HK-2 (cell line): ENCODE measurements at regions not wholly inside any gene's neighbourhood (a gene's known extent, or its start where the extent isn't known, plus 50 kb on each side); places are given as distances from the start of the nearest gene placed in this dataset.
"Not testable (repeated sequence)": the region's sequence is repeated elsewhere in the genome, so short reads cannot be mapped to it uniquely, and the experiment has no call there.

Experiments
- DNase-seq: peaks from one replicate; pipeline ENCODE4 v3.0.0-alpha.2; 2018; ENCODE audit not compliant: unreplicated experiment

DNA sequence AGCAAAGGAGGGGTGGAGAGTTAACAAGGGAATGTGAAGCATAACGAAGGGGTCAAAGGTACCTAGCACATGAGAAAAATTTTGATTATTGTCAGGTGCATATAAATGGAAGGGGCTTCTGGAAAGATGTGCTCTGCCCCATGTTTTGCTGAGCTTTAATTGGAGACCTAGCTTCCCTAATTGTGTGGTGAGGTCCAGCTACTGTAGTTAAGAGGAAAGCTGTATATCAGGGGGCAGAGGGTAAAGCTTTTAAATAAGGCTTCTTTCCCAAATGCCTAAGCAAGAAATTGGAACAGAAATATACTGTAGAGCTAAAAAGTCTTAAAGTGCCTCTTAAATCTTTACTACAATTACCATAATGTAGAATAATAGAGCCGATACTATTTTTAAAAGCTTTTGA is 267.2 kb downstream of the MAT2B start:
- DNase-seq: no peak

DNA sequence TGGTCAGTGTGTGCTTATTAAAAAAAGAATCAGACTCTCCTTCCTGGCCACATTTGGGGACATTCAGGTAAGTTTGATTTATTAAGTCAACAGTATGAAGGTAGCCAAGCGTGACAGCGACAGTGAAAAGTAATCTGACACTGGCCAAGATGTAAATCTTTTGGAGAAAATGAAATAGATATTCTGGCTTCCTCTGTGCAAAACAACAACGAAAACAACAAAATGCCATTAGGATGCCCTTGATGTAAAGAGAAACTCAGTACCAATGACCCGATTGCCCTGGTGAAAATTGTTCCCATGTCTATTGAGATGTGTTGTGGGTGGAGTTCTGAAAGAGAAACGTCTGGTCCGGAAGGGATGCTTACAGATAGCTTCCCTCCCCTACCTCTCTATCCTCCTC is 267.8 kb downstream of the MAT2B start:
- DNase-seq: no peak

DNA sequence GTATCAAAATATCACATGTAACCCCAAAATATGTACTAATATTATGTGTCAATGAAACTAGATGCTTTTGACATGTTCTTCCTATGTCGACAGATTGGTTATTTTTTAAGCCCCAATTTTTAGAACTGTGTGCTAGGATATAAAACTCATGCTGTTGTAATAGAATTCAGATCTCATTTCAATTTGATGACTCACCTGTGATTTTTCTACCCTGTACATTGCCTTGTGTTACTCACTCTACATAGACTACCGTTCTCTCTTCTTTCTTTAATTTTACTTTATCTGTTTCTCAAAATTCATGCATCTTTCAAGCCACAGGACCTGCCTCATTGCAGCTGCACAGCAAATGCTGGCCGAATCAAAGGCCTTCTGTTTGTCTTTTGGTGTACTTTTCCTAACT is 284.5 kb downstream of the MAT2B start:
- DNase-seq: no peak

DNA sequence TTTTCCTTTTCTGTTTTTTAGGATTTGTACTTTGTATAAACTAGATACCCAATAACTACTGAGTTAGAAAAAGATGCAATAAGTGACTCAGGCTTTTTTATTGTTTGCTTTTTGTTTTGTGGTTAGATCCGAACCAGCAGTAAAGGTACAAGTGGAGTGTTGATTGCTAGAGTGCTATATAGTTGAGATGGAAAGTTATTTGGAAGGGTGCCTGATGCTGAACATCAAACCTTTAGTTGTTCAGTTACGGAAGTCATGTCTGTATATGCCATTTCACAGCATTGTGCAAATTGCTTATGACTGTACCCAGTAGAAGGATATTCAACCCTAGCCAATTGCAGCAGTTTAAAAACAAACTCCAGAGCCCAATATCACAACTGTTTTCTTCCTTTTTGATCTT is 285.1 kb downstream of the MAT2B start:
- no peak for DNase-seq

DNA sequence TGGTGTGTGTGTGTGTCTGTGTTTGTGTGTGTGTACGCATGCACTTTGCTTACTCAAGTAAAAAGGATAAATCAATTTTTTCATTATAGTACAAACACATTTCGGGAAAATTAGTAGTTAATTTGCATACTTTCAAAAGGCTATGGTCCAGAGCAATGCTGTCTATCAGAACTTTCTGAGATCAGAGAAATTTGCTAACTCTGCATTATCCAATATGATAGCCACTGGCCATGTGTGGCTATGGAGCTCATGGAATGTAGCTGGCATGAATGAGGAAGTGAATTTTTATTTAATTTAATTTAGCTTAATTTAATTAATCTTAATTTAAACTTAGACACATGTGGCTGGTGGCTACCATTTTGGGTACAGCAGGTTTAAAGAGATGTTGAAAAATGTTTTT is 289.6 kb downstream of the MAT2B start:
- DNase-seq: no peak

DNA sequence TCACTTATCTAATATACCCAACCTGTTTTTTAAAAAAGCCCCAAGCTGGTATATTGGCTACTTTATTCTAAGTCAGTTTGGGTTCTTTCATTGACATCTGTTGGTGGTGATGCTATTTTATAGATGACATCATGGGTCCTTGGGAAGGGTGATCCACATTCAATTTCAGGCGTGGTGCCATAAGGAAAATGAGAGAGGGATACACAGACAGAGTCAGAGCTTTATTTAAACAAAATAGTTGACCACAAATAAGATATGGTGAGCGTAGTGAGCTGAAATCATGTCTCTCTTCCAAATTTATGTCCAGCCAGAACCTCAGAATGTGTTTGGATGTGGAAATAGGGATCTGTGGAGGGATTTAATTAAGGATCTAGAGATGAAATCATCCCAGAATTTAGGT is 302.4 kb downstream of the MAT2B start:
- DNase-seq: no peak

DNA sequence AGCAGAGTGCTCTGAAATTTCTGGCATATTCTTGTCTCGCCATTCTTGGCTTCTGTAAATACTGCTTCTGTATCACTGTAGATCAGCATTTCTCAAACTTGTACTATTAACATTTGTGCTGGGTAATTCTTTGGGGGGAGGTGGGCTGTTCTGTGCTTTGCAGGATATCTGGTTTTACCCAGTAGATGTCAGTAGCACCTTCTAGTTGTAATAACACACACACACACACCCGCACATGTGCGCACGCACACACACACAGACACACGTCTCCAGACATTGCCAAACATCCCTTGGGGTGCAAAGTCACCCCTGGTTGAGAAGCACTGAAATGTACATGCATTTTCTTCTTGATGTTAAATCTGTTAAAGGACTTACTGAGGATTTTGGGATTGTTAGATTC is 304.1 kb downstream of the MAT2B start:
- DNase-seq: no peak

DNA sequence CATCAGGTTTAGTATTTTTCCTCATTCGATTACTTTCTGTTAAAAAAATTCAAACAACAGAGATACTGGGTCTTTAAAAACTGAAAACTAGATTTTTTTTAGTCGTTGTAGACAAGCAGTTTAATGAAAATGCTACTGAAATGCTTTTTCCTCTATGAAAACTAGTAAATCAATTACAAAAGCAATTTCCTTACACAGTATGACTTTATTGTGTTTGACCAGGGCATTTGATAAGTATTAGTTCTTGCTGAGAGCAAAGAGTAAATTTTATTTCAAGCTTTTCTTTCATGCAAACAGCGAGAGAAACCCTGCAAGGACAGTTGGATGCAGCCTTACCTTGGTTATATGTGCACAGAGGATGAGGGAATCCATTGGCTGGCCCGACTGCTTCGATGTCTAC is 308.5 kb downstream of the MAT2B start:
- no peak for DNase-seq

DNA sequence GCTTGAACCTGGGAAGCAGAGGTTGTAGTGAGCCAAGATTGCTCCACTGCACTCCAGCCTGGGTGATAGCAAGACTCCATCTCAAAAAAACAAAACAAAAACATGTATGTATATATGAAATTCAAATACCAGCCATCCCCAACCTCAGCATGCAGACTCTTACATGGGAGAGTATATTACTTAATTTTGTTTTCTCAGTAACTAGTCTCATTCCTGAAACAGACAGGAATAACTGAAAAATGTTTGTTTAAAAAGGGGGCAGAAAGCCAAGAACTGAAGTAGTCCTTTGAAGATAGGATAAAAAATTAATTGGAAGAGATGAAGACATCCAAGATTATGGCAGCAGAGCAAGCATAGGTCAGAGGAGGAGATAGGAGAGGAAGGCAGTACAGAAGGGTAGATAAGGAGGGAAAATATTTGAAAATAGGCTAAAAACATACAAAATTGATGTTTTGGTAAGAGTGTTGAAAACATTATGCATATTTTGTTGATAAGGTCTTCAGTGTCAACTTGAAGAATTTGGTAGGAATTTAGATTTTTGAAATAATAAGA is 309.9 kb downstream of the MAT2B start:
- DNase-seq: no peak

DNA sequence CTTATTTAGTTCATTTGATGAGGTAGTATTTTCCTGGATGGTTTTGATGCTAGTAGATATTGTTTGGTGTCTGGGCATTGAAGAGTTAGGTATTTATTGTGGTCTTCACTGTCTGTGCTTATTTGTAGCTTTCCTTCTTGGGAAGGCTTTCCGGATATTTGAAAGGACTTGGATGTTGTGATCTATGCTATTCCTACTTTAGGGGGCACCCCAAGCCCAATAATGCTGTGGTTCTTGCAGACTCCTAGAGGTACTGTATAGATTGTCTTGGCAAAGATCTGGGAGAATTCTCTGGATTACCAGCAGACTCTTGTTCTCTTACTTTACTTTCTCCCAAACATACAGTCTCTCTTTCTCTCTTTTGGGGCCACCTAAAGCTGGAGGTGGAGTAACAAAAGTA is 315.7 kb downstream of the MAT2B start:
- DNase-seq: no peak

DNA sequence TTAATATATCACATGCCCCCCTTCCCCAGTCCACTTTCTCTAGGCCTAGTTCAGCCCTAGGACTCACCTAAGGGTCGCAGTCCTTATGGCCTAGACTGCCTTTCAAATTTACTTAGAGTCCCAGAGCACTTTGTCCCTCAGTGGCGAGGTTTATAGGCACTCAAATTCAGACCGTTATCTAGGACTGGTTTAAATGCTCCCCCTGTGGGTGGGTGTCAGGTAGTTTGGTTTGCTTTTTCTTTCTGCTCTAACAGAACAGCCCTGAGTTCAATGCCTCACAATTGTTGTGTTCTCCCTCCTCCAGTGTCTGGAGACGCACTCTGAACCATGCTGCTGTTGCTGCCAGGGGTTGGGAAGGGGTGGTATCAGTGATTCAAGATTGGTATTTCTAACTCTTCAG is 317.1 kb downstream of the MAT2B start:
- no peak for DNase-seq

DNA sequence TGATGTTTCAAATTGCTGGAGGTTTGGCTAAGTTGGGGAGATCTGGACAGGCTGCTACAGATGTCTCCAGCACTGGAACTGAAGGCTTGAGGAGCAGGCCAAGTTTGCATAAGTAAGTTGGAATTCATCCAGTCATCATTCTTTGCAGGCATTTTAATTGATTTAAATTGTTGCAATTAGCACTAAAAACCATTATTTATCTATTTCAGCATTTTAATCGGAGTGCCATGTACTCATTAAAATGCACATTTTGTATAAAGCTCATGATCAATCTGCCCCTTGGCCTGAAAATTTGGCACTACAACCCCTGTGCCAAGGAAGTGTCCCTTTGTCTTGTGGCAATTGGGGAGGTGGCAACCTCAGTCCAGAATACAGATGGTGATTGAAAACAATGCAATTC is 320.2 kb downstream of the MAT2B start:
- DNase-seq: no peak

DNA sequence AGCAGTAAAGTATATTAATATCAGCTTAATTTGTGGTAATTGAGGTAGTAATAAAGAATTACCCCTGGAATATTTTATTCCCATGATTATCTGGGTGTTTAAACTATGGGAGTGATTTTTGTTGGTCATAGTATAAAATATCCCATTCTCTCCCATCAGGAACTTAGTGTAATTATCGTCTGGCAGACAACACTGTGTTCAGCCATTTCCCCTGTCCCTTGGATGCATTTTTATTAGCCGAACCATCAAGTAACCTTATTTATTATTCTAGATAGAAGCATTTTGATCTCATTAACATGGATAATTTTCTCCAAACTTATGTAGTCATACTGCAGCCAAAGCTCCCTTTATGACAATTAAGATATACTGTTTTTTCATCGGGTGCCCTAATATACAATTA is 320.8 kb downstream of the MAT2B start:
- DNase-seq: no peak

DNA sequence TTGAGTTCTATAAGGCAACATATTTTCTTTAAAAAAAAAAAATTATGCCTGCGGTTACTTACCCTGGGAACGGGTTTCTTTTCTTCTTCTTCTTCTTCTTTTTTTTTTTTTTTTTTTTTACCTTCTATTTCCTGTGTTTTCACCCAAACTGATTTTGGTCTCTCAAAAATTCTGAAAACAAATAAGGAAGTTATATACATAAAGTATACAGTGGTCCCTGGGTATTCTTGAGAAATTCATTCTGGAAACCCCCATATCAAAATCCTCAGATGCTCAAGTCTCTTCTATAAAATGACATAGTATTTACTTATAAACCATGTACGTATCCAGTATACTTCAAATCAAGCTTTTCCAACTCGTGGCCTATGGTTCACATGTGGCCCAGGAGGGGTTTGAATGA is 326.7 kb downstream of the MAT2B start:
- DNase-seq: no peak

DNA sequence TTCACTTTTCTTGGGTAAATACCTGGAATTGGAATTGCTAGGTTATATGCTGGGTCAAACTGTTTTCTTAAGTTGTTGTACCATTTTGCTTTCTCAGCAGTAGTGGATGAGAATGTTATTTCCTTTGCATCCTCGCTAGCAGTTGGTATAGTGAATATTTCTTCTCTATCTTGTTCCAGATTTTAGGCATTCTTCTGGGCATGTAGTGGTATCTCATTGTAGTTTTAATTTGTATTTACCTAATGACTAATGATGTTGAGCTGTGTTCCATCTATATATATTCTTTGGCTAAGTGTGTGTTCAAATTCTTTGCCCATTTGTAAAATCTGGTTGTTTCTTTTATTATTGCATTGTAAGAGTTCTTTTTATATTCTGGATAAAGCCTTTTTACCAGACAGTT is 333.3 kb downstream of the MAT2B start:
- DNase-seq: no peak

DNA sequence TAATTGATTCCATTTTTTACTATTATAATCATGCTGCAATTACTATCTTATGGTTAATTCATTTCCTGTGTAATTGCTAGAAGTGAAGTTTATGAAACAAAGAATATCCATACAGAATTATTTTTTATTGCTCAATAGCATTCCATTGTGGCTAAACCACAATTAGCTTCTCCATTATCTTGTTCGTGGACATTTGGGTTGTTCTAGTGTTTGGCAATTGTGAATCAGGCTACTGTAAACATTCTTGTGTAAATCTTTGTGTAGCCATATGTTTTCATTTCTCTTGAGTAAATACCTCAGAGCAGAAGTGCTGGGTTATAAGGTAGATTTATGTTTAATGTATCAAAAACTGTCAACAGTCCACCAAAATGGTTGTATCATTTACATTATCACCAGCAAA is 341.1 kb downstream of the MAT2B start:
- no peak for DNase-seq

DNA sequence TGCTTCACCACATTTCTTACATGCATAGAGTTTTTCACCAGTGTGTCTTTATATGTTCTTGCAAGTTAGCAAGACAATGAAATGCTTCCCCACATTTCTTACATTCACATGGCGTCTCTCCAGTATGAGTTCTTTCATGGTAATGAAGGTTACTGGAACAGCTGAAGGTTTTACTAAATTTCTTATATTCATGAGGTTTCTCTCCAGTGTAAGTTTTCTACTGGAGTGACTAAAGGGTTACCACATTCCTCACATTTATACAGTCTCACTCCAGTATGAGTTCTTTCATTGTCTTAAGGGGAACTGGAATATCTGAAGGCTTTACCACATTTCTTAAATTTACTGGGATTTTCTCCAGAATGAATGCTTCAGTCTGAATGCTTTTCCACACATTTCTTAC is 350.3 kb downstream of the MAT2B start:
- DNase-seq: no peak

DNA sequence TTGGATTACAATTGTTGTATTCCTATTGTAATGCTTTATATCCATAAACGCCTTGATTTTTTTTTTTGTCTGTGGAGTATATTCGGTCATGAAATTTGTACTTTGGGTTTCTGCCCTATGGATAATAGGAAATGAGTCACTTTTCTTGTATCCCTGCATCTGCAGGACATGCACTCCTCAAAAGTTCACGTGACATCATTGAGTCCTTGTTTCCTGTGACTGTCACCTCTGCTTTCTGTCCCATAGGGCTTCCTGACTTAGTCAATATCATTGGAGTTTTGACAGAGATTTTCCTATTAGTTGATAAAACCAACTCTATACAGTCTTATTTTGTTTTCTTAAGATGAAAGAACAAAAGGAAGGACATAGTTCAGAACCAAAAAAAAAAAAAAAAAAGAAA is 356.3 kb downstream of the MAT2B start:
- DNase-seq: no peak

DNA sequence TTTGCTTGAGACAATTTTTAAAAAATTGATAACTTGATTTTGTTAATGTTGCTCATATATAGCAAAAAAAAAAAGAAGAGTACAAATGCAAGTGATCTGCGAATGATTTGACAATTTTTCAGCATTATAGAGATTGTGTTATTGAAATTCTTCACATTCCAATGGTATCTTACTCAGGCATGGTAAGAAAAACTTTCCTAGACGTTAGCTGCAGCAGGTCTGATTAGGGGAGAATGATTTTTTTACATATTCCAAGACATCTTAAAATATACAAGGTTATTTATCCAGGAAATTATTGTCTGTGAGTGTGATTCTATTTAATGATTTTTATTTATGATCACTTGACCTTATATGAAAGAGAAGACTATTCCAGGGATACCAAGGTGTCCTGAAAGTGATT is 361.9 kb downstream of the MAT2B start:
- DNase-seq: no peak

DNA sequence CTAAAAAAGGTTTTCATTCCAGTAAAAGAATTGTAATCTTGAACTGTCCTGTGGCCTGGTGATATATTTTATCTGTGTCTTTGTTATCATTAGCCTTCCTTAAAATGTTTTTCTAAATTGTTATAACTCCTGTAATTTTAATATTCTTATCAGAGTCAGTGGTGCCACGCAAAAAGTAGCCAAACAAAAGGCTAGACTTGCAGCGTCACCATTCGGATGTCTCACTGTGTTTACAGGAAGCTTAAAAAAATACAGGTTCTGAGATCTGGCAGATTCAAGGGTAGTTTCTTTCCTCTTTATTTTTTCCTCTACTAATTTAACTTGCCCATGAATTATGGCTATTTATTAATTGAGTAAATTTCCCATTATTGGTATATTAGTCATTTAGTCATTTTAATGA is 362.3 kb downstream of the MAT2B start:
- DNase-seq: no peak

DNA sequence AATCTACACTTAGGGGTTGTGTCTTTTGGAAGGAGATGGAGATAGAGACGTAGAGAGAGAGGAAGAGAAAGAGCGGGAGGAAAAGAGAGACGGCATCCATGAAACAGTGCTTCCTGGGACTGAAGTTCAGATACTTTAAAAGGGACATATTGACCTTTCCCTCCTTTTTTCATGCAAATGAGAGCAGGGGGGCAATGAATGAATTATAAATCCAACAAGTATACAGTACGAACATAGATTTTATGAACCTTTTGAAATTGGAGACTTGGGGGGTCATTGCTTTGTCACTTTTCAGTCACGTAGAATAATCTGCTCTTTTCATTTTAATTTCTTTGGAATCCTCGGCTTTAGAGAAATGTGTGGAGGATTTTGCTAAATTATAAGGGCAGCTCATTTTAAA is 364.2 kb downstream of the MAT2B start:
- no peak for DNase-seq

DNA sequence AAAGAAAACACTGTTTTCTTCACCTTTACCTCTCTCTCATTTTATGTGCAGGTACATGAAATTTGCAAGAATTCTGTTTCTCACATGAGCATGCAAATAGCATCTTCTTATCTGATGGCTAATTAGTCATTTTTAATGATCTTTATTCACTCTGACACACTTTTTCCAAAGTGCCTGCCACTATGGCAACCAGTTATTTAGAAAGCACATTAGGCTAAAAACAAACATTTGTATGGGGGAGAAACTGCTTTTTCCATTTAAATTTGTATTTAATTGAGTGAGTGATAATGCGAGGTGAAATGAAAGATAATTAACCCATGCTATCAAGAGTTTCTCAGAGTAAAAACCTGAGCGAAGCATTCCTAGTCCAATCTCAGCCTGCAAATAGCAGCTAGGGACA is 365.0 kb downstream of the MAT2B start:
- DNase-seq: no peak

DNA sequence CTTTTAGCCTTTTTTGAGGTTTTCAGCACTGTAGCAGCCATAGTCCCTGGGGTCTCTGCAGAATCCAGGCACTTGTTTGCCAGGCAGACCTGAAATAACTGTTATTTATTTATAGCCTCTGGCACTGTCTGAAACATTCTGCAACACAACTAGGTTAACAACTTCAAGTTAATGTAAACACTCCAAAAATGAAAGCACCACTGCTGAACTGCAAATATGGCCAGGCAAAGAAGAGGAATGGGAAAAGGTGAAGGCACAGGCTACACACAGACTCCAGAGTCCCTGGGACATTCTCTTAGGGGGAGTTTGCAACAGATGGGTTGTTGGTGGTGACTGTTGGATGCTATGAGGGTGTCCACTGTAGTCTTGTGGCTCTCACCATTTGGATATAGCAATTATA is 369.0 kb downstream of the MAT2B start:
- DNase-seq: no peak

DNA sequence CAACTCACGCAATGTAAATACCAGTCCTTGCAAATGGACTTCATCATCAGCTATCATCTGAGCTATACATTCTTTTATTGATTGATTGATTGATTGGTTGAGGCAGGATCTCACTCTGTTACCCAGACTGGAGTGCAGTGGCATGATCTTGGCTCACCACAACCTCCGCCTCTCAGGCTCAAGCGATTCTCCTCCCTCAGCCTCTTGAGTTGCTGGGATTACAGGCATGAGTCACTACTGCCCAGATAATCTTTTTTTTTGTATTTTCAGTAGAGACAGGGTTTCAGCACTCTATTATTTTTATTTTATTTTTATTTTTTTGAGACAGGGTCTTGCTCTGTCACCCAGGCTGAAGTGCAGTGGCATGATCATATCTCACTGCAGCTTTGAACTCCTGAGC is 369.5 kb downstream of the MAT2B start:
- not testable (repeated sequence) for DNase-seq

DNA sequence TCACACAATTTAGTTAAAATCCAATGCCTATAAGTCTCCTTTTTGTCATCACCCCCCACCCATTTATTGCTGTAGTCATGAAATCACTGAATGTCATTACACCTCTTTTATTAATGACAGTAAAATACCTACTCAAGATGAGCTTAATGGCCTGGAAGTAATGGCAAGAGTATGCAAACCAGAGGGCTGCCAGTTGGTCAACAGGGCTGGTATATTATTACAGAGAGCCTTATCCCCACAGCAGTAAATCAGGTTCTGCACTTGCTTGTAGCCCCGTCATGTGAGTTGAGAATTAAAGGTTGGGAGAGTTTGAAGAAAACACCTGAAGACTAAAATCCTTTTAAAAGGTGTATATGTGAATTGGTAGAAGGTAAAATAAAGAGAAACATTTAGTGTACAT is 372.4 kb downstream of the MAT2B start:
- DNase-seq: no peak
